WTC11 (cell line): ENCODE measurements at regions not wholly inside any gene's neighbourhood (a gene's known extent, or its start where the extent isn't known, plus 50 kb on each side); places are given as distances from the start of the nearest gene placed in this dataset.

Experiments used
- ATAC-seq: fragments of 200-7000 bp; cut with Tn5 transposase; 2 replicates; pipeline ENCODE4 v1.10.0; 2021; ENCODE audit warnings: mild to moderate bottlenecking, moderate library complexity
- CTCF ChIA-PET: fragments of 300-600 bp; sonication (Branson Sonifier 250); formaldehyde crosslinking; loops from one replicate; lab custom pipeline; 2021; ENCODE audit warnings: antibody characterized with exemption; lab: Charles Lee
- POLR2A ChIA-PET: fragments of 350-600 bp; sonication (Branson Sonifier 250); formaldehyde crosslinking; loops from one replicate; lab custom pipeline; 2021; ENCODE audit warnings: antibody characterized with exemption; lab: Charles Lee
- DNase-seq: peaks from one replicate; pipeline ENCODE4 v3.0.0; 2021; ENCODE audit warnings: low spot score
- H3K27ac Mint-ChIP-seq: 2 replicates; pipeline ENCODE4 v1.8.0; 2021; ENCODE audit warnings: mixed read lengths
- H3K27me3 Mint-ChIP-seq: 2 replicates; pipeline ENCODE4 v1.8.0; 2021; ENCODE audit warnings: low read depth, mild to moderate bottlenecking, moderate library complexity, mixed read lengths
- H3K36me3 Mint-ChIP-seq: 2 replicates; pipeline ENCODE4 v1.8.0; 2021; ENCODE audit warnings: mixed read lengths
- H3K4me1 Mint-ChIP-seq: 2 replicates; pipeline ENCODE4 v1.8.0; 2022; ENCODE audit warnings: mixed read lengths
- H3K4me3 Mint-ChIP-seq: 2 replicates; pipeline ENCODE4 v1.8.0; 2021; ENCODE audit warnings: mild to moderate bottlenecking, moderate library complexity, mixed read lengths
- H3K9me3 Mint-ChIP-seq: 2 replicates; pipeline ENCODE4 v1.8.0; 2021; ENCODE audit warnings: mixed read lengths
- CBFB ChIP-seq: sonication (generic); formaldehyde crosslinking; IDR thresholded peaks from 2 replicates; pipeline ENCODE4 v1.8.1; 2022; ENCODE audit warnings: mild to moderate bottlenecking, low read depth, missing genetic modification reagents
- CREB1 ChIP-seq: sonication (generic); formaldehyde crosslinking; IDR thresholded peaks from 2 replicates; pipeline ENCODE4 v1.8.0; 2023; ENCODE audit warnings: mild to moderate bottlenecking, missing genetic modification reagents
- CREM ChIP-seq: sonication (generic); formaldehyde crosslinking; IDR thresholded peaks from 2 replicates; pipeline ENCODE4 v1.8.1; 2022; ENCODE audit warnings: mild to moderate bottlenecking, missing genetic modification reagents, moderate library complexity
- ETV6 ChIP-seq: sonication (generic); formaldehyde crosslinking; IDR thresholded peaks from 2 replicates; pipeline ENCODE4 v1.8.1; 2022; ENCODE audit warnings: mild to moderate bottlenecking, missing genetic modification reagents
- GABPB1 ChIP-seq: sonication (generic); formaldehyde crosslinking; IDR thresholded peaks from 2 replicates; pipeline ENCODE4 v1.8.1; 2023; ENCODE audit warnings: mild to moderate bottlenecking, missing genetic modification reagents
- HMGXB4 ChIP-seq: sonication (generic); formaldehyde crosslinking; IDR thresholded peaks from 2 replicates; pipeline ENCODE4 v1.8.1; 2023; ENCODE audit warnings: mild to moderate bottlenecking, moderate library complexity, missing genetic modification reagents
- NFATC4 ChIP-seq: fragments of 250-450 bp; sonication (Bioruptor Pico); IDR thresholded peaks from 2 replicates; pipeline ENCODE4 v1.9.0; 2021; ENCODE audit warnings: mild to moderate bottlenecking
- PRRX2 ChIP-seq: fragments of 250-450 bp; sonication (Bioruptor Pico); IDR thresholded peaks from 2 replicates; pipeline ENCODE4 v1.8.0; 2021; ENCODE audit warnings: mild to moderate bottlenecking
- ZBTB21 ChIP-seq: sonication (generic); formaldehyde crosslinking; IDR thresholded peaks from 2 replicates; pipeline ENCODE4 v1.8.1; 2023; ENCODE audit warnings: mild to moderate bottlenecking, missing genetic modification reagents, borderline replicate concordance
- ZBTB43 ChIP-seq: sonication (generic); formaldehyde crosslinking; IDR thresholded peaks from 2 replicates; pipeline ENCODE4 v1.8.1; 2023; ENCODE audit warnings: mild to moderate bottlenecking, missing genetic modification reagents
- ZNF138 ChIP-seq: sonication (generic); formaldehyde crosslinking; conservative IDR thresholded peaks from 2 replicates; pipeline ENCODE4 v1.8.1; 2022; ENCODE audit warnings: mild to moderate bottlenecking, moderate library complexity, missing genetic modification reagents
- ZNF232 ChIP-seq: sonication (generic); formaldehyde crosslinking; IDR thresholded peaks from 2 replicates; pipeline ENCODE4 v1.8.0; 2022; ENCODE audit warnings: mild to moderate bottlenecking, missing genetic modification reagents
- ZNF281 ChIP-seq: sonication (generic); formaldehyde crosslinking; IDR thresholded peaks from 2 replicates; pipeline ENCODE4 v1.8.0; 2023; ENCODE audit warnings: mild to moderate bottlenecking, missing genetic modification reagents
- ZNF425 ChIP-seq: fragments of 250-450 bp; sonication (Bioruptor Pico); conservative IDR thresholded peaks from 2 replicates; pipeline ENCODE4 v1.9.0; 2021; ENCODE audit warnings: mild to moderate bottlenecking
- ZSCAN18 ChIP-seq: fragments of 250-450 bp; sonication (Bioruptor Pico); IDR thresholded peaks from 2 replicates; pipeline ENCODE4 v2.1.2; 2022; ENCODE audit warnings: mild to moderate bottlenecking, moderate library complexity
- TF ChIP-seq, protein P1 (sequence below): sonication (generic); formaldehyde crosslinking; conservative IDR thresholded peaks from 2 replicates; pipeline ENCODE4 v1.8.1; 2022; ENCODE audit warnings: mild to moderate bottlenecking, missing genetic modification reagents
- TF ChIP-seq, protein P2 (sequence below): fragments of 250-450 bp; sonication (Bioruptor Pico); IDR thresholded peaks from 2 replicates; pipeline ENCODE4 v1.9.0; 2021; ENCODE audit warnings: moderate library complexity, mild to moderate bottlenecking, inconsistent platforms, borderline replicate concordance
- TF ChIP-seq, protein P3 (sequence below): sonication (generic); formaldehyde crosslinking; IDR thresholded peaks from 2 replicates; pipeline ENCODE4 v1.8.1; 2022; ENCODE audit warnings: low read depth, mild to moderate bottlenecking, moderate library complexity, missing genetic modification reagents, borderline replicate concordance
- TF ChIP-seq, protein P4 (sequence below): sonication (generic); formaldehyde crosslinking; IDR thresholded peaks from 2 replicates; pipeline ENCODE4 v1.8.1; 2023; ENCODE audit warnings: mild to moderate bottlenecking, missing genetic modification reagents, borderline replicate concordance

DNA sequence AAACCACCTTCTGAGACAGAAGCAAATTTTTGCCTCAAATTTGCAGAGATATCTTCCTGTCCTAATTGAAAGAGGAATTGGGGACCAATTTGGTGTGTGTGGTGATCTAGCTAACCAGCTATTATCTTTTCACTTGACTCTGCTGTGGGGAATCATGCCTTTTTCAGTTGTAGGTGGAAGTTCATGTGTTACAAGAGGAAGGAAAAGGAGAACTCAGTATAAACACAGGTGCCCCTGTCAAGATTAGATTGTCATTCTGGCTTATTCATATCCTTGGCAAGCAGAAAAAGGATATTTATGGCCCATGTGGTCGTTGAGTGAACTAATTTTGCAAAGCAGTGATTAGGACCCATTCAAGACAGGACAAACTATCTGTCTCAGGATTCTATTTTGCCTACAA, 336.8 kb upstream of the SLC30A5 start (continued):
- TF ChIP-seq HMGXB4 (no peak), CREB1 (CRISPR knock-in tag) (no peak), ZBTB43 (CRISPR knock-in tag) (no peak), ZNF281 (no peak), ZNF138 (CRISPR knock-in tag) (no peak)
- TF ChIP-seq, protein P1, sequence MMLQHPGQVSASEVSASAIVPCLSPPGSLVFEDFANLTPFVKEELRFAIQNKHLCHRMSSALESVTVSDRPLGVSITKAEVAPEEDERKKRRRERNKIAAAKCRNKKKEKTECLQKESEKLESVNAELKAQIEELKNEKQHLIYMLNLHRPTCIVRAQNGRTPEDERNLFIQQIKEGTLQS (CRISPR knock-in tag), result no peak
- TF ChIP-seq, protein P2, sequence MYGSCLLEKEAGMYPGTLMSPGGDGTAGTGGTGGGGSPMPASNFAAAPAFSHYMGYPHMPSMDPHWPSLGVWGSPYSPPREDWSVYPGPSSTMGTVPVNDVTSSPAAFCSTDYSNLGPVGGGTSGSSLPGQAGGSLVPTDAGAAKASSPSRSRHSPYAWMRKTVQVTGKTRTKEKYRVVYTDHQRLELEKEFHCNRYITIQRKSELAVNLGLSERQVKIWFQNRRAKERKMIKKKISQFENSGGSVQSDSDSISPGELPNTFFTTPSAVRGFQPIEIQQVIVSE (CRISPR knock-in tag), result no peak
- TF ChIP-seq, protein P3, sequence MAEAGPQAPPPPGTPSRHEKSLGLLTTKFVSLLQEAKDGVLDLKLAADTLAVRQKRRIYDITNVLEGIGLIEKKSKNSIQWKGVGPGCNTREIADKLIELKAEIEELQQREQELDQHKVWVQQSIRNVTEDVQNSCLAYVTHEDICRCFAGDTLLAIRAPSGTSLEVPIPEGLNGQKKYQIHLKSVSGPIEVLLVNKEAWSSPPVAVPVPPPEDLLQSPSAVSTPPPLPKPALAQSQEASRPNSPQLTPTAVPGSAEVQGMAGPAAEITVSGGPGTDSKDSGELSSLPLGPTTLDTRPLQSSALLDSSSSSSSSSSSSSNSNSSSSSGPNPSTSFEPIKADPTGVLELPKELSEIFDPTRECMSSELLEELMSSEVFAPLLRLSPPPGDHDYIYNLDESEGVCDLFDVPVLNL, result no peak
- TF ChIP-seq, protein P4, sequence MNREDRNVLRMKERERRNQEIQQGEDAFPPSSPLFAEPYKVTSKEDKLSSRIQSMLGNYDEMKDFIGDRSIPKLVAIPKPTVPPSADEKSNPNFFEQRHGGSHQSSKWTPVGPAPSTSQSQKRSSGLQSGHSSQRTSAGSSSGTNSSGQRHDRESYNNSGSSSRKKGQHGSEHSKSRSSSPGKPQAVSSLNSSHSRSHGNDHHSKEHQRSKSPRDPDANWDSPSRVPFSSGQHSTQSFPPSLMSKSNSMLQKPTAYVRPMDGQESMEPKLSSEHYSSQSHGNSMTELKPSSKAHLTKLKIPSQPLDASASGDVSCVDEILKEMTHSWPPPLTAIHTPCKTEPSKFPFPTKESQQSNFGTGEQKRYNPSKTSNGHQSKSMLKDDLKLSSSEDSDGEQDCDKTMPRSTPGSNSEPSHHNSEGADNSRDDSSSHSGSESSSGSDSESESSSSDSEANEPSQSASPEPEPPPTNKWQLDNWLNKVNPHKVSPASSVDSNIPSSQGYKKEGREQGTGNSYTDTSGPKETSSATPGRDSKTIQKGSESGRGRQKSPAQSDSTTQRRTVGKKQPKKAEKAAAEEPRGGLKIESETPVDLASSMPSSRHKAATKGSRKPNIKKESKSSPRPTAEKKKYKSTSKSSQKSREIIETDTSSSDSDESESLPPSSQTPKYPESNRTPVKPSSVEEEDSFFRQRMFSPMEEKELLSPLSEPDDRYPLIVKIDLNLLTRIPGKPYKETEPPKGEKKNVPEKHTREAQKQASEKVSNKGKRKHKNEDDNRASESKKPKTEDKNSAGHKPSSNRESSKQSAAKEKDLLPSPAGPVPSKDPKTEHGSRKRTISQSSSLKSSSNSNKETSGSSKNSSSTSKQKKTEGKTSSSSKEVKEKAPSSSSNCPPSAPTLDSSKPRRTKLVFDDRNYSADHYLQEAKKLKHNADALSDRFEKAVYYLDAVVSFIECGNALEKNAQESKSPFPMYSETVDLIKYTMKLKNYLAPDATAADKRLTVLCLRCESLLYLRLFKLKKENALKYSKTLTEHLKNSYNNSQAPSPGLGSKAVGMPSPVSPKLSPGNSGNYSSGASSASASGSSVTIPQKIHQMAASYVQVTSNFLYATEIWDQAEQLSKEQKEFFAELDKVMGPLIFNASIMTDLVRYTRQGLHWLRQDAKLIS (CRISPR knock-in tag), result no peak

DNA sequence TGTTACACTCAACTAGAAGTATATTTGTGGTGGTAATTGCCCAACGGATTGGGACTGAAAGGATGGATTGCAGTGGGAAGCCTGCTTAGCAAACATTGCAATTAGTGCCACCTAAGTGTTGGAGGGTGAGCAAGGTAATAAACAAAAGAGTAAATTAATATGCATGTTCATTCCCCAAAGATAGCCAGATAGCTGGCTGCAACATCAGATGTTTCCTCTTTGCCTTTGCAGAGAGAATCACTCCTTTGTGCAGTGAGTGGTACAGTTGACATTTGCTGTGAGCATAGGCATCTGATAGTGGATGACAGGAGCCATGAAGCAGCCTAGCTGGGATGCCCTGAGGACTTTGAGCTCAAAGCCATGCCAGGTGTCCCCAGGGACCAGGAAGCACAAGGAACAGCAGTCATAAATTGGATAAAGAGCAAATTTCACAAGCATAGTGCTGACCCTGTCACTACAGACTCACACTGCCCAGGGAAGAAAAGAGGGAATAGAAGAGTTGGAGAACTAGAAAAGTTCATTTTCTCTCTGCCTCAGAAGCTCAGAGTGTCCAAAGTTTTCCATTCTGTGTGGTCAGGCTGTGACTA, 336.1 kb upstream of the SLC30A5 start:
- Mint-ChIP-seq H3K27ac (no peak overlapping the region), H3K4me1 (peaks cover 8% of the 10 kb centered on the region; the same call in 1 of the 2 replicates), H3K36me3 (no peaks in the 10 kb centered on the region), H3K27me3 (no peaks in the 10 kb centered on the region; the same call in 1 of the 2 replicates), H3K9me3 (peaks cover 5% of the 10 kb centered on the region; the same call in 1 of the 2 replicates), H3K4me3 (no peak overlapping the region)
- ChIA-PET POLR2A (no interaction called here), CTCF (no interaction called here)
- ATAC-seq (no peak), DNase-seq (no peak)
- TF ChIP-seq CBFB (CRISPR knock-in tag) (no peak), ZNF232 (CRISPR knock-in tag) (no peak), ETV6 (CRISPR knock-in tag) (no peak), CREM (CRISPR knock-in tag) (no peak), PRRX2 (CRISPR knock-in tag) (no peak), GABPB1 (CRISPR knock-in tag) (no peak), NFATC4 (no peak), ZSCAN18 (CRISPR knock-in tag) (no peak), ZBTB21 (CRISPR knock-in tag) (no peak), ZNF425 (CRISPR knock-in tag) (no peak)
- TF ChIP-seq, protein P1 (CRISPR knock-in tag), result no peak
